Activated T-cell treated with anti-CD3 and anti-CD28 coated beads for 4 hours (primary cell): ENCODE measurements at regions not wholly inside any gene's neighbourhood (a gene's known extent, or its start where the extent isn't known, plus 50 kb on each side); places are given as distances from the start of the nearest gene placed in this dataset.

Experiments
- DNase-seq: peaks from one replicate; pipeline ENCODE4 v3.0.0-alpha.2; 2020

DNA sequence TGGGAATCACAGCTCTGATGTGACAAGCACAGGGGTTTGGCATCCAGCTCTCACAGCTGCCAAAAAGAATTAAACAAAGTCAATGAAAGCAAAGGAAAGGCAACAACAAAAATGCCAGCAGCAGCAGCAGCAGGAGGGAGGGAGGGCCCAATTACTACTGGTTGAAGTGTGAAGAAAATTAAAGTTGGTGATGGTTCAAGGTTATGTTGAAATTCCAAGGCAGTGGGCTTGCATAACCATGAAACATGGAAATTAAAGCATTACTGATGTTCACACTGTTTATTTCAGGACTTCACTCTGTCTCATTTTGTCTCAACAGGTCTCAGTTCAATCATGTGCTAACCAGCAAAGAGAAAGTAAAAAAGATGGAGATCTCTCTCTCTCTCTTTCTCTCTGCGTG is 220.3 kb upstream of the LYPLAL1 start:
- DNase-seq: no peak

DNA sequence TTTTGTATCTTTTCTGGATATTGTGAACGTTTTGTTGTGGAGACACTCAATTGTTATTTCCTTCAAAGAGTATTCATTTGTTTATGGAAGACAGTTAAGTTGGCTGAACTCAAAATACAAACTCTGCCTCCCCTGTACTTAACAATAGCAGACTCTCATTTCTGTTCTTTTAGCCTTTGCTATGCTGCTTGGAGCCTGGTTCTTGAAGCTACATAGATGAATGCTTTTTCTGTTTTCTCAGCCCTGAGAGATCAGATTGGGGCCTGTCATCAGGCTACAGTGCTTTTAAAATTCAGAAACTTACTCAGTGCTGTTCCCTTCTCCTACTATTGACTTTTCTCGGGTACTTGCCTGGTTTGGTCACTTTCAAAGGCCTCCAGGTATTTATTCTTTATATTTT is 215.7 kb upstream of the LYPLAL1 start:
- no peak for DNase-seq

DNA sequence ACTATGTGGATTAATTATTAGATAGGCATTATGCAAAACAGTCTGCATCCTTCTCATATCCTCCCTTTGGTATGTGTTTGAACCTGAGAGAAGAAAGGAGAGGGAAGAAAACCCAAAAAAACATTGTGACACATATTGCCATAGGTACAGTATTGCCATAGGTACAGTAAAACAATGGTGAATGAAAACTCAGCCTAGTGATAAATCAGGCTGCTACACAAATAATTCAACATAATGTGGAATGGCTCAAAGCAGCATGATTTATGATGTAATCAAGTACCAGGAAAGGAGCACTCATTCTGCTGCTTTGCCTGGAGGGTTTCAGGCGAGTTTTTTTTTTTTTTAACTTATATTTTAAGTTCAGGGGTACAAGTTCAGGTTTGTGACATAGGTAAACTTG is 213.9 kb upstream of the LYPLAL1 start:
- no peak for DNase-seq

DNA sequence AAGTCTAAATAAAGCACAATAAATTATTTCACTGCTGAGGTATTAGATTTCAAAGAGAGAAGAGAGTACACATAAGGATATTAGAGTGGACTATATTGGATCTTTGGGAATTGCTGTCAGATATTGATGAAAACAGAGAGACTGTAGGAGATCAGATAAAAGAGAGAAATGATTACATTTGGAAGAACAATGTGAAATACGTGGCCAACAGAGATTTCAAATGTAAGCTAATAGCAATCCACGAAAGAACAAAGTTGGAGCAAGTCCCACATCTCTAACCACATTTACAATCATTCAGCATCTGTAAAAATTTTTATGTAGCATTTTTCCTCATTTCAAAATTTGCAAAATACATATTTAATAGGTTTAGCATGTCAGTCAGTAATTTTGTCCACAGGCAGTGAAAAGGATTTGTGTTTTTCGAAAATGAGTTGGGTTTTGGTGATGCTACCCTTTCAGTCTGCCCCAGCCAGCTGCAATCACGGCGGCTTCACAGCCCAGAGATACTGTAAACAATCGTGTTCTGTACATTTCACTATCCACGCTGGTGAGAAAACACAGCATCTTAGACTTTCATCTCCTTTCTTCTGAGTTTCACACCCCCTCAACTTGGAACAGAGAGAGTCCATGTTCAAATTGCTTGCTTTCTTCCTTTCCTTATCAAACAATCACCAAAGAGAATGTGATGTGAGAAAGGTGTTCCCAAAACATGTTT is 209.1 kb upstream of the LYPLAL1 start:
- no peak for DNase-seq

DNA sequence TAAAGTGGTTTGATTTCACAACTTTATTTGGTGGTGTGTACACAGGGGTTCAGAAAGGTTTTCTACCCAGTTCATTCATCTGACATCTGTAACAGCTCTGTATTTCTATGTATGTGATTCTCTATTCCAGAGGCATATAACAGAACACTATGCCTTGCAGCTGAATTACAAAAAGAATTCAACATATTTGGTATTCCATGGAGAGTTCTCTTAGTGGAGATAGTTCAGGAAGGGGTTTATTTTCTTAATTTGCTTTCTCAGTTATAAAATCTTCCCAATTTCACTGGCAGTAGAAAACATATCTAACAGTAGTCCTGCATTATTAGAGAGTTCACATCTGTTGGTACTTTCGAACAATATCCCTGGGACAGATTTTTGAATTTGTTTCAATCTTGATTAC is 207.9 kb upstream of the LYPLAL1 start:
- DNase-seq: no peak

DNA sequence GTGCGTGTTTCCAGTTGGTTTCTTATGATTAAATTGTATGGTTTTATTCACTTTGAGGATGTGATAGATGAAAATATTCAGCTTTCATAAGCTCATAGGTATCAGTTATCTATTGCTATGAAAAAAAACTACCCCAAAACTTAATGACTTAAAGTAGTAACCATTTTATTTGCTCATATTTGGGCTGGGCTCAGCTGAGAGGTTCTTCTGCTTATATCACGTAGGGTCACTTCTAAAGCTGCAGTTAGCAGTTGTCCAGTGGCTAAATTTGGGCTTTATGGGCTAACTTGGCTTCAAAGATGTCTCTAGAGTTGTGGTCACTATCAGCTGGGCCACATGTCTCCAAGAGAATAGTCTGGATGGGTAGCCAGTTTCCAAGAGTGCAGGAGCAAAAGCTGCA is 206.4 kb upstream of the LYPLAL1 start:
- no peak for DNase-seq

DNA sequence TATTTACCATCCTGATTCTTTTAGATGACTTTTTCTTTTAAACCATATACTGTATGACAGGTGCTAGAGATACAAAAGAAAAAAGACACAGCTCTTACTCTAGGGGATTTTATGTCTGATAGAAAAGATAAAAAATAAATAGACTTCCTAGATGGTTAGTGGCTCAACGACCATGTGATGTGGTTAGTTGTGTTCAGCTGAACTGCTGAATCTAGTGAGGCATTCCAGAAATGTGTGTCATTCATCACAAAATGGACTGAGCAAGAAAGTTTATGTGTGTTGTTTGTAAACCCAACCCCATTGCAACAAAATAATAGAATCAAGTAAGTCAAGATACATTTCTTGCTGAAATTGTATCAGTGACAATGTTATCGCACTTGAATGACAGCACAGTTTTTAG is 205.8 kb upstream of the LYPLAL1 start:
- no peak for DNase-seq

DNA sequence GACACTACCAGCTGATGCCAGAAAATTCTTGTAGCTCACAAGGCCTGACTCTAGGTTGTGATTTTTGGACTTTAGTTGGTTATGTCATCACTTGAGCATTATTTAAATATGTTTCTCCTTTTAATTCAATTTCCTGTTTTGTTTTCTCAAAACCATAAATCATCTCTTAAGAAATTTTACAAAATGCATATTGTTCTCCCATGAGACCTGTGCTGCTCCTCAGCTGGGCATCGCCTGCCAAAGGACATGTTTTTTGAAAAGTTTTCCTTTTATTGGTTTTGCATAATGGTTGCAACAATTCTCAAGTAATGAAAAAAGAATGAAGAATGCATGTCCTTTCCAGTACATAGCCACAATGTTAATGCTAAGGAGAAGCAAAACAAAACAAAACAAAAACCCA is 204.7 kb upstream of the LYPLAL1 start:
- DNase-seq: no peak

DNA sequence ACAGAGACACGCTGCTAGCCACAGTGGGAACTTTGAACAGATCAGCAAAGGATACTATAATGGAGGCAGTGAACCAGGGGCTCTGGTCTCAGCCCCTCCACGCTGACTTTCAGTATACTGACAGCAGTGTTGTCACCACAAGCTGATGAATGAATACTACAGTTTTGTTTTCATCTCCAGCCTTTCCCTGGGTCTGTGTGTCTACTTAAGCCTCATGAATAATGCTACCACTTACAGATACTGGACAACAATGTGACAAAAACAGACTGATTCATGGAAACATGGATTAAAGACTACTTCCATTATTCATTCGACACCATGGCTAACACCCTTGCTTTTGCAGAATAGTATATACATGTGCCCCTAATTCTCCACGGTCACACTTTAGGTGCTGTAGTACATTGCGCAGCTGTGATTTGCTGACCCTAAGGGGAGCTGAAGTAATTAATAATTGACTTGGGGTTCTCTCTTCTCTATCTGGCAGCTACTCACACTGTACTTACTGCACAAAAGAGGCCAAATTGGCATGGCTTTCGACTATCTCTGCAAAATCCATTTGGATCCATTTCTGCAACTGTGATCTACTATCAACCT is 203.2 kb upstream of the LYPLAL1 start:
- no peak for DNase-seq

DNA sequence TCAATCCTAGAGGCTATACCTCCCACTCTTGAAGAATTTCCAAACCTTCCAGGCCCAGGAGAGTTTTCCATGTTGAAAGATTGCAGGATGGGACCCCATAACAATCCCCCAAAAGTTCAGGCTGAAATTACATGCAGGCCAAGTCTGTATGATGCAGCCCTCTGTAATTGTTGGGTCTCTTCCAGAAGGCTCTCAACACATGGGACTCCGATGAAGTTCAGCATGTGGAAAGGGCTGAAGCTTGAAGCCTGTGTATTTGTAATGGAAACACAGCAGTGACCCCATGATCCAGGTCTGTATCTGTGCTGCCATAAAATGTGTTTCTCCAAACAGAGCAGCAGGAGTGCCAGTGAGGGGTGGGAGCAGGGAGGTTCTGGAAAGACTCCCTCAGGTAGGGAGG is 202.5 kb upstream of the LYPLAL1 start:
- DNase-seq: no peak

DNA sequence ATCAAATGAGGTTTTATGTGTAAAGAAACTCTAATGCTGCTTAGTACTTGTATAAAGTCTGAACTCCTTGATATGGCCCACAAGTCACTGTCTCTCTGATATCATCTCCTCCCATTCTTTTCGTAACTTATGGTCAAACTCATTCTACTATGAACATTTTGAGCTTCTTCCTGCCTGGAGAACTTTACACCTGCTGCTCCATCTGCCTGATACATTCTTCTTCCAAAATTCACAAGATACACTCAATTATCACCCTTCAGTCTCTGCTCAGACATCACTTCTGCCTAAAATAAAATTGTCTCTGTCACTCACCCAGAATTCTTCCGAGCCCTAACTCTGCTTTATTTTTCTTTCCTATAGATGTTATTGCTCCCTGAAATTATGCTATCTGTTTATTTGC is 192.8 kb upstream of the LYPLAL1 start:
- DNase-seq: no peak

DNA sequence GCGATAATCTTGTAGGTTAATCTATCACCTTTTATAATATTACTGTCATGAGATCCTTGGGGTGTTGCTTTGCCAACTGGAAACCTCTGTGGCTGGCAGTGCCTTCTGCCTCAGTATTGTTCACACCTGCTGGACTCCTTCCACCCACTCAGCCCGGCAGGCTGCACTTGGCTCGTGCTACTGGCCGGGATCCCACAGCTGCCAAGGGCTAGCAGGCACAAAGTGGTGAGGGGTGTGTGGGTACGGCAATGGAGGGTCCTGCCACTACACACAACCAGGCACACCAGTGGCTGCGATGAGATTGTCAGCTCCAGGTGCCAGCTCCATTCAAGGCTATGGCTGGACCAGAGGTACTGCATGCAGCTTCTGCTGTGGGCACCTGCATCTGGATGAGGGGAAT is 191.2 kb upstream of the LYPLAL1 start:
- DNase-seq: no peak

DNA sequence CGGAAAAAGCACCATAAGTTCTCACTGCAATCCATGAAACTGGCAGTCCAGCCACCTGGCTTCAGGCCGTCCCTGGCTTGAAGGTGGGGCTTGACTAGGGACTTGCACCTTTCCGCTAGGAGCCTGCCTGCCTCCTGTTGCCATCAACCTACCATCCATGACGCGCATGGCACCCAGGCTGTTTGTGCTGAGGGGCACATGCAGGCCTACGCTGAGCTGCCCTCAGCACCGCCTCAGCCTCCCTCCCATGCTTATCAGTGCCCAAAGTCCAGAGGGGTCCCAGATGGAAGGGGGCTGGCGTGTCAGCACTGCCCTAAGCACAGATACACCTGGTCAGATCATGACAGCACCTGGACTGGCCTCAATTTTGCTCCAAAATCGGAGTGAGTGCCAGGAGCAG is 190.2 kb upstream of the LYPLAL1 start:
- no peak for DNase-seq

DNA sequence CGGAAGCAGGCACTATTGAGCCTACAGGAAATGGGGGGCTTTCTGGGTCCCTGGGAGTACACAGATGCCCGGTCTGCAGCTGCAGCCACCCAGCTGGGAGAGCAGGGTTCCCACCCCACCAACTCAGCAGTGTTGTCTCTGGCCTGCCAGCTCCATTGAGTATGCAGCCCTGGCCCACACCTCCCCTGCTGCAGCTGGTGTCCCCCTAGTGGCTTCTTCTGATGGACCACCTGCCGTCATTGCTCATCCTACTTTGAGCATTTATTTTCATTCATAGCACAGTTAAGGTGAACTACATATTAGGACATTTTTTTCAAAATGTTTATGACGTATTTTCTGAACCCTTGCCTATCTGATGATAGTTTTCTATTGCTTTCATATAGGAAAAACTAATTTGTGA is 189.8 kb upstream of the LYPLAL1 start:
- DNase-seq: no peak

DNA sequence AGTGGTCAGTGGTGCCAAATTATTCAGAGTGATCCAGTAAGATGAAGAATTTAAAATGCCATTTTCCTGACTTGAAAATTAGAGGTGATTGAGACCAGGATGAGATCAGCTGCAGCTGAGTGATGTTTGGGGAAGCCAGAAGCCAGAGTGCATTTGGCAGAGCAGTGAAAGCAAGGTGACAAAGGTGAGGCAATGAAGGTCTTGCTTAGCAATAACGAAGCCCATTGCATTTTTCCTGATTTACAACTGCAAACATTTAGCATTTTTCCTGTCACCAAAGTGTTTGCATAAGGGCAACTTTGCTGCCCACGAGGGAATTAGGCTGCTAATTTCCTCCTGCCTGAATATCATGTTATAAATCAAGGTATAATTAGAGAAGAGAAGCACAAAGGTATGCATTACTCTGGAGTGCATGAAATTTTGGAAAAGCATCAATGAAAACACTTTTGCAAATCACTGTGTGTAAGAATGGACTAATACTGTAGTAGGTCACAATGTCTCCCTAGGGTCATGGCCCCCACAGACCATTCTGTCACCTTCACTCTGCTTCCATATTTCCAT is 188.2 kb upstream of the LYPLAL1 start:
- DNase-seq: no peak

DNA sequence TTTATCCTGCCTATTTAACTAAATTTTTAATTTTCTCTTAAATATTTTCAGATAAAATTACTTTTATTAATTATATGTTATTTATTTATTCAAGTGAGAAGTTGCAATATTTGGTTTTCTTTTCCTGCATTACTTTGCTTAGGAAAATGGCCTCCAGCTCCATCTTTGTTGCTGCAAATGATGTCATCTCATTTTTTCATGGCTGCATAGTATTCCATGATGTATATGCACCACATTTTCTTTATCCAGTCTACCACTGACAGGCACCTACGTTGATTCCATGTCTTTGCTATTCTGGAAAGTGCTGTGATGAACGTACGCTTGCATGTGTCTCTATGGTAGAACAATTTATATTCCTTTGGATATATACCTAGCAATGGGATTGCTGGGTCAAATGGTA is 186.9 kb upstream of the LYPLAL1 start:
- no peak for DNase-seq

DNA sequence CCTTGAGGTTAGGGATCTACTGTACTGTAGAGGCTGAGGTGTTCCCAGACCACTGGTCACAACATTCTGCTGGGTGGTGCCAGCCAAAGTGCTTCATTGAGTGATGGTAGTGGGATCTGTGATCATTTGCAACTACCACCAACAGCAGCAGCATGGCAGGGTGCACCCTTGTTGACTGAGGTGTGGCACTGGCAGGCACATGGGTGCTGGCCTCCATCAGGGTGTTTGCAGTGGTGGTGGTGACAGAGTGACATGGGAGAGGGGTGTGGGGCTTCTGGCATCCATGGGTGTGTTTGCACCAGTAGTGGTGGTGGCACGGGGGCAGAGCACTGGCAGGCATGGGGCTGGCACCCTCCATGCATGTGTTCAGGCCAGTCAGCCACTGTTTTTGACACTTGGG is 183.7 kb upstream of the LYPLAL1 start:
- no peak for DNase-seq

DNA sequence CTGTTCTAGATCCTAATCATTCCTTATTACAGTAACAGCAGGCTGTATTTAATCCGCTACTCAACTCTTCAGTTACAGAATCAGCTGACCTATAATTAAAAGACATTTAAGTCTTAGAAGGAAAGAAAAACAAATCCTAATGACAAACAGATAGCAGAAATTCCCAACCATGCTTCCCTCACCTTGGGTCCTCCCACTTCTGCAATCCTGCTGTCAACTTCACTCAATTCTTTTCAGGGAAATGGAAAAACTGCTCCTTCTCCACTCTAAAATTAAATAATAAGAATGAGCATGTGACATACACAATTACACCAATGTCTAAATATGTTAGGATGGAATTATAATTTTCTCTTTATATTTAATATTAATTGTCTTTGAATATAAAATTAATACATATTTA is 182.6 kb upstream of the LYPLAL1 start:
- DNase-seq: no peak

DNA sequence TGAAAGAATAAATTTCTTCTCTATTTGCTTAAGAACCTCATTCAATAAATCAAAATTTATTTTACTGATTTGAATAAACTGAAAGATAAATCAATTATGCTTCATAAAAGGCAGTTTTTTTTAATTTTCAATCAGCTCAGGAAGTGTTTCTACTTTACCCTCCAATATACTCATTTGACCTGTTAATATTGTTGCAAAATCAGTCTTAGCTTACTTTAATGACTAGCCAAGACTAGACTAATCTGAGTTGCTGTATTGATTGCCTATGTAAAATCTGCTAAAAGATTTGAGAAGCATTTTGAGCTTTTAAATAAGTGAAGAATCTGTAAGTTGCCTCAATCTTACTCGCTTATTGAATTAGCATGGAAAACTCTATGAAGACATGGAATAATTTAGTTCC is 179.1 kb upstream of the LYPLAL1 start:
- no peak for DNase-seq

DNA sequence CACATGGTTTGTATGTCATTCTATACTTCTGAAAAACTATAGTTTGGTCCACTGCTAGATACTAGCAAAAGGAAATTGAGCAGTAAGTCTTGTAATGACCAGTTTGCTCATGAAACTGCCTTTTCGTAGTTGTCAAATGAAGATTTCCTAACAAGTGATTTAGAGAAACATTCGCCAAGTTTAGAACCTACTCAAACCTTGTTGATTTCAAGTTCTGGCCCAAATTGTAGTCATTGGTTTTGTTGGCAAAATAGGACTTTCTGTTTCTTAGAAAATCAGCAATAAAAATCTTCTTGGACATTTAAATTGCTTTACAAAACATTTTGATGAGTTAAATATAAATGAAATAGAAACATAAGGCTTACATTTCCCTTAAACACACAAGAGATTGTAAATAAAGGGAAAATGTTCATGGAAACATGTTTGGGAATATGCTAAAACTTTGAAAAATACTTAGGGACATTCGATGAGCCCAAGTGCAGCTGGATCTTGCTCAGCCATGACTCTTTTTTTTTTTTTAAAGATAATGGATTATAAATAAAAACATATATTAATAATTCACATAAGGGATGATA is 178.5 kb upstream of the LYPLAL1 start:
- DNase-seq: no peak

DNA sequence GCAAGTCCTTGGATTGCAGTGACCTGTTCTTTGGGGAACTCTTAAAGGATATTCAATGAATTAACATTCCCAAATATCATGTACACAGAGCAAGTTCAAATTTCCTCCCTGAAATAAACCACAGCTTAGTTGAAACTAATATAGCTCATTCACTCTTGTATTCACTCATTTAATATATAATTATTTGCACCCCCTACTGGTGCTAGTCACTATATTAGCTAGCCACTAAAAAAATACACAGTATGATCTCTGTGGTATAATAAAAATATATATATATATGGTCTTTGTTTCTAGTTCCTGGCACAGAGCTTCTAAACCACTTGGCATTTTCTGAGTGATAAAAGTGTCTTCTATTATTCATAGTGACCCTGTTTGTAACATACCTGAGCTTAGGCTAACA is 177.3 kb upstream of the LYPLAL1 start:
- DNase-seq: no peak

DNA sequence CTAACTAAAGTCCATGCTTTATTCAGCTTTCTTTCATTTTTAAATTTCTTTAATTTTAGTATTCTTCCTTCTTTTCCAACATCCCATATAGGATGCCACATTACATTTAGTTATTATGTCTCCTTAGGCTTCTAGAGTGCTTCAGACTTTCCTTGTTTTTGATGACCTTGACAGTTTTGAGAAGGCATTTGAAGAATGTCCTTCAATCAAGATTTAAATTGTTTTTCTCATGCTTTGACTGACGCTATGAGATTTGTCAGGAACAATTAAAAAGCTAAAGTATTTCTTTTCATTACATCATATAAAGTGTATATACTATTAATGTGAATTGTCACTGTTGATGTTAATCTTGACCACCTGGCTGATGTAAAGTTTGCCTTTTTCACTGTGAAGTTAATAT is 173.7 kb upstream of the LYPLAL1 start:
- DNase-seq: no peak

DNA sequence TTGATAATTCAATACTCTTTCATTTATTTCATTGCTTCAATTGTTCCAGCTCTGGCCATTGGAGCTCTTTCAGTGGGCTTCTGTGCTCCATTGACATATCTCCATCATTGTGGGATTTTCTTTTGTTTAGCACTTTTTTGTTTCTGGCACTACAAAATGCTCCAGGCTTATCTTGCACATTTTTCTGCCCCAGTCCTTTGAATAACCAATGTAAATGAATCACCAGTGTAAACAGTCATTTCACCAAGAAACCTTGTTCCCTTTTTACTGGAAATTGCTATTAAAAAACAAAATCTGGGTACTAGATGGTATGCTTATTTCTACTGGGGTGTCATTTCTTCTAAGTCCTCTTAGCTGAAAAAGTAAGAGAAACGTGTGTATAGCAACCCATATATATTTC is 173.0 kb upstream of the LYPLAL1 start:
- no peak for DNase-seq

DNA sequence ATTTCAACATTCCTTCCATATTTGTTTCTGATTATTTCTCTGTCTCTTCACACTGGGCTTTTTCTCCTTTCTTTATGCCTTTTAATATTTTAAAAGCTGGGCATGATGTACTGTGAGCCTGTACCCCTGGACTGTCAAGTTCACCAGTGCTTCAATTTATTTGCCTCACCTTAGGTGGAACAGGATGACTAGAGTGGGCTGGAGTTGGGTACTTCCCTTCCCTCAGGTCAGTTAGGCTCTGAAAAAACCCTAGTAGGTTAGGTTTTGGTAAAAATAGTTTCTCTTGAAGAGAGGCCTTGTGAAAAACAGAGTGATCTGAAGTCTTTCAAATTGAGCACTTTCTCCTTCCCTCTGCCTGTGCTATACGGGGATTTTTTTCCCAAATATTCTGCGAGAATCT is 163.0 kb upstream of the LYPLAL1 start:
- no peak for DNase-seq

DNA sequence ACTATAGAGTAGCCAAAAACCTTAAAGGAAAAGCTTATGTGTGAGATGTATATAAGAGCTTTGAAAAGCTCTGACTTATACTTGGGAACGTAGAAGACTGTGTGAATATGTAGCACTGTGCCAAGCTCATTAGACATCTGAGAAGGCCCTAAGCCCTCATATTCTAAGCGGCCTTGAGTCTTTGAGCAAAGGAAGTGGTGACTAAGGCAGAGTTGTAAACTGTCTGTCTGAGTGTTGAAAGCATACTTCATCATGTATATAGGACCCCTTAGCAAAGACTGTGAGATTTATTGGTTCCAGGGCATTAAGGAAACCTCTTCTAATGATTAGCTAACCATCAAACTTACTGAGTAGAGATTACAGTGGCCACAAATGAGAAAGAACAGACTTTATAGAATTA is 153.3 kb upstream of the LYPLAL1 start:
- no peak for DNase-seq
